ENCODE measurements at regions not wholly inside any gene's neighbourhood (a gene's known extent, or its start where the extent isn't known, plus 50 kb on each side); places are given as distances from the start of the nearest gene placed in this dataset.
"Not testable (repeated sequence)": the region's sequence is repeated elsewhere in the genome, so short reads cannot be mapped to it uniquely, and the experiment has no call there.

DNA sequence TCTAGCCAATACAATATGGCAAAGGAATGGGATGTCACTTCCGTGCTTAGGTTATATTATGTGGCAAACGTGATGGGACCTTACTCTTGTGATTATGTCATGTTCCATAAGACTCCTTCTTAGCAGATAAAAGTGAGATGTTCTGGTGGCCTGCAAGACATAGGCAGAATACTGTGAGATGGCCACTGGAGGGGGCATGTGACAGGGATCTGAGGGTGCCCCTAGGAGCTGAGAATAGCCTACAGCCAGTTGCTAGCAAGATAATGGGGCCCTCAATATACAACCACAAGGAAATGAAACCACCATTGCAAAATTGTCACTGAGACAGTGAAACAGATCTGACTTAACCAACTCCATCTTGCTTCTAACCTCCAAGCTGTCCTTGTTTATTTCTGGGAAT is 151.4 kb upstream of the SSTR1 start:
- no peaks in the 10 kb centered on the region for H3K4me1 ChIP-seq
- no peaks in the 10 kb centered on the region for H3K27me3 ChIP-seq
- no peak for TF ChIP-seq CTCF (IDR thresholded peaks at IDR 0.05)
- H3K4me3 ChIP-seq = no peak overlapping the region
- no peaks in the 10 kb centered on the region for H3K36me3 ChIP-seq
- intact Hi-C loops (cut with DNase I; ENCODE audit: low total_unique reads) = no loop called here
- no peak overlapping the region for H3K27ac ChIP-seq
- H3K9me3 ChIP-seq = peaks cover 0 to 8% (median 7%) of the 10 kb centered on the region in 3 donors
- DNase-seq = no peak

DNA sequence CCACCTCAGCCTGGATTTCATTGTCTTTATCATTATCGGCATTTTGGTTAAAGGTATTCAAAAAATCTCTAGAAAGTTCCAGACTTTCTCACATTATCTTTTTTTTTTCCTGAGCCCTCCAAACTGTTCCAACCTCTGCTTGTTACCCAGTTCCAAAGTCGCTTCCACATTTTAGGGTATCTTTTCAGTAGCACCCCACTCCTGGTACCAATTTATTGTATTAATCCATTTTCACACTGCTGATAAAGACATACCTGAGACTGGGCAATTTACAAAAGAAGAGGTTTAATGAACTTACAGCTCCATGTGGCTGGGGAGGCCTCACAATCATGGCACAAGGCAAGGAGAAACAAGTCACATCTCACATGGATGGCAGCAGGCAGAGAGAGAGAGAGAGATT is 145.5 kb upstream of the SSTR1 start:
- H3K9me3 ChIP-seq = peaks cover 0 to 24% (median 22%) of the 10 kb centered on the region in 3 donors
- H3K4me3 ChIP-seq; H3K4me1 ChIP-seq; DNase-seq; H3K27me3 ChIP-seq; intact Hi-C loops (cut with DNase I; ENCODE audit: low total_unique reads); H3K36me3 ChIP-seq; H3K27ac ChIP-seq: not testable (repeated sequence)

DNA sequence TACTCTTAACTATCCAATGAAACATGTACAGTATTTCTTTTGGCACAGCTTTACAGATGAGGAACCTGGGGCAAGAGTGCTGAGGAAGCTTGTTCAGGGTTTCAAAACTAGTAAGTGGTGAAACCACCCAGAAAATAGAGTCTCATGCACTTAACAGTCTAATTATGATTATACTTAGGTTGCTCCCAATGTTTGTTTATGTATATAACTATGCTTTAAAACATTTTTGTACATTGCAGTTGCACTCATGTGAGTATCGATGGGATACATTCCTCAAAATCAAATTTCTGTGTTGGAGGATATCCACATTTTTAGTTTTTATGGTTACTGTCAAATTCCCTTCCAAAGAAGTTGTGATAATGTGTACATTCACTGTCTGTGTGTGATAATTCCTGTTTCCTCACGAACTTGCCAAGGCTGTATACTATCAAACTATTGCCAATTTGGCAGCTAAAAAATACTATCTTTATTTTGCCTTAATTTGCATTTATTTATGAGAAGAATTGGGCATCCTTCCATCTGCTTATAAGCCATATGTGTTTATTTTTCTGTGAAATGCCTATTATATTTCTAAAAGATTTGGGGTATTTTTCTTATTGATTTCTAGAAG is 143.9 kb upstream of the SSTR1 start:
- Histone ChIP-seq H3K27ac (no peak overlapping the region), H3K9me3 (peaks cover 0 to 24% (median 22%) of the 10 kb centered on the region in 3 donors), H3K27me3 (no peaks in the 10 kb centered on the region), H3K36me3 (no peaks in the 10 kb centered on the region), H3K4me1 (no peaks in the 10 kb centered on the region), H3K4me3 (no peak overlapping the region)
- DNase-seq = no peak
- intact Hi-C loops (cut with DNase I; ENCODE audit: low total_unique reads) = no loop called here
- TF ChIP-seq CTCF (IDR thresholded peaks at IDR 0.05) = no peak

DNA sequence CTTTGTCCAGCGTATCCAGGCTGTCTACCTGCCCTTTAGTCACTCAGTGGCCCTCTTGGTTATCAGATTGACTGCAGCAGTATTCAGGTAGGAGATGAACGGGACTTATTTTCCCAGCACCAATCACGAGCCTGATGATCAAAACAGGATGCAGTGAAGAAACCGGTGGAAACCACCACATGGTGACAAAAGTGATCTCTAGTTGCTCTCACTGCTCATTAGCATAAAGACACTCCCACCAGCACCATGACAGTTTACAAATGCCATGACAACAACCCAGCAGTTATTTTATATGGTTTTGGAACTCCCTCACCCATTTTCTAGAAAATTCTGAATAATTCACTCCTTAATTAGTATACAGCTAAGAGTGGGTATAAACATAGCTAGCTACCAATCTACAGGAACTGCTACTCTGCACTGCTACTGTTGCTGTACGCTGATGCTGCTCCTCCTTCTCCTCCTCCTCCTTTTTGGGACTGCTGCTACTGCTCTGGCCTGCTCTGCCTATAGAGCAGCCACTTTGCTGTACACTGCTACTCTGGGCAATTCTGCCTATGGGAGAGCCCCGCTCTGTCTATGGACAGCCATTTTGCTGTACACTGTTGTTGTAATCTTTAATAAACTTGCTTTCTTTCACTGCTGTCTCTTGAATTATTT is 142.5 kb upstream of the SSTR1 start:
- Histone ChIP-seq H3K36me3 (no peaks in the 10 kb centered on the region), H3K27ac (no peak overlapping the region), H3K27me3 (no peaks in the 10 kb centered on the region), H3K4me3 (no peak overlapping the region), H3K4me1 (no peaks in the 10 kb centered on the region), H3K9me3 (peaks cover 0 to 19% (median 17%) of the 10 kb centered on the region in 3 donors)
- intact Hi-C loops (cut with DNase I; ENCODE audit: low total_unique reads) = no loop called here
- DNase-seq = no peak
- TF ChIP-seq CTCF (IDR thresholded peaks at IDR 0.05) = no peak

GRCh38 chr14:38070061-38070588 is 137.6 kb upstream of the SSTR1 start:
- no peak for DNase-seq
- intact Hi-C loops (cut with DNase I; ENCODE audit: low total_unique reads) = no loop called here
- H3K27me3 ChIP-seq = no peaks in the 10 kb centered on the region
- no peak overlapping the region for H3K27ac ChIP-seq
- no peak for TF ChIP-seq CTCF (IDR thresholded peaks at IDR 0.05)
- H3K4me3 ChIP-seq = no peak overlapping the region
- H3K4me1 ChIP-seq = no peaks in the 10 kb centered on the region
- H3K9me3 ChIP-seq = no peaks in the 10 kb centered on the region
- no peaks in the 10 kb centered on the region for H3K36me3 ChIP-seq

DNA sequence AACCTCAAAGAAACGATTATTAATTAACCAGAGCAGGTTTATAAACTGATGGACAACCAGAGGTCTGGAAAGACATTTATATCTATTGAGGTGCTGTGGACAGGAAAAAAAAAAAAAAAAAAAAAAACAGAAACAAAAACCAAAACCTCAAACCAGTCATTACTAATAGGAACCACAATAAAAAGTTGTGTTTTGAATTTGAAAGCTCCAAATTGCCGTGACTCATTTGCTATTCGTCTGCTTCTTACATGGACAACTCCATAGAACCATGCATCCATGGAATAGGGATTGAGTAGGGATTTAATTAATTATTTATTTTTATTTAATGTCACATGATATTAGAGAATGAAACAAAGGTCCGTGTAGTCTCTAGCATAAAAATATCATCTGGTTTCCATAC is 134.1 kb upstream of the SSTR1 start:
- Histone ChIP-seq H3K36me3 (no peaks in the 10 kb centered on the region), H3K9me3 (no peaks in the 10 kb centered on the region), H3K4me1 (no peaks in the 10 kb centered on the region), H3K27ac (no peak overlapping the region), H3K27me3 (no peaks in the 10 kb centered on the region), H3K4me3 (no peak overlapping the region)
- intact Hi-C loops (cut with DNase I; ENCODE audit: low total_unique reads) = no loop called here
- DNase-seq = no peak
- no peak for TF ChIP-seq CTCF (IDR thresholded peaks at IDR 0.05)

Measured in tibial artery (tissue), 4 donors.